PC-3 (cell line): ENCODE measurements at regions not wholly inside any gene's neighbourhood (a gene's known extent, or its start where the extent isn't known, plus 50 kb on each side); places are given as distances from the start of the nearest gene placed in this dataset.
"Not testable (repeated sequence)": the region's sequence is repeated elsewhere in the genome, so short reads cannot be mapped to it uniquely, and the experiment has no call there.

Source experiments
- ATAC-seq: fragments of 200-7000 bp; cut with Tn5 transposase; 2 replicates; pipeline ENCODE4 v1.9.1; 2020; ENCODE audit warnings: mild to moderate bottlenecking, moderate library complexity
- BruUV-seq: library from RNA; stranded (reverse); fragments of 400-500 nt; replicated peaks from 2 replicates; lab custom pipeline; 2021; lab: Mats Ljungman, UMichigan
- CTCF ChIA-PET: fragments of 300-600 bp; sonication (Branson Sonifier 250); formaldehyde crosslinking; loops from one replicate; lab custom pipeline; 2022; ENCODE audit warnings: antibody characterized with exemption; lab: Charles Lee
- POLR2A ChIA-PET: fragments of 300-600 bp; sonication (Branson Sonifier 250); formaldehyde crosslinking; loops from one replicate; lab custom pipeline; 2022; ENCODE audit warnings: antibody characterized with exemption; ENCODE audit not compliant: unreplicated experiment; lab: Charles Lee
- DNase-seq: peaks from one replicate; pipeline ENCODE4 v3.0.0-alpha.2; 2015
- H2AFZ ChIP-seq: fragments of 300-600 bp; sonication (generic); 2 replicates; pipeline ENCODE4 v1.6.0; 2016; ENCODE audit warnings: antibody characterized with exemption, low read length
- H3F3A ChIP-seq: fragments of 300-600 bp; sonication (generic); one replicate; pipeline ENCODE4 v1.6.0; 2017; ENCODE audit warnings: antibody characterized with exemption, low read length, control low read depth, mild to moderate bottlenecking; ENCODE audit not compliant: unreplicated experiment
- H3K27ac ChIP-seq: fragments of 300-600 bp; sonication (generic); 2 replicates; pipeline ENCODE4 v1.5.1; 2016; ENCODE audit warnings: mild to moderate bottlenecking, low read length
- H3K27me3 ChIP-seq: fragments of 300-600 bp; sonication (generic); 2 replicates; pipeline ENCODE4 v1.6.1; 2016; ENCODE audit warnings: low read length, mixed read lengths
- H3K36me3 ChIP-seq: fragments of 300-600 bp; sonication (generic); 2 replicates; pipeline ENCODE4 v1.6.1; 2016; ENCODE audit warnings: low read depth, mixed run types, low read length, mixed read lengths
- H3K4me1 ChIP-seq: fragments of 300-600 bp; sonication (generic); 2 replicates; pipeline ENCODE4 v1.5.1; 2016; ENCODE audit warnings: low read length; ENCODE audit not compliant: insufficient read depth
- H3K4me2 ChIP-seq: fragments of 300-600 bp; sonication (generic); 2 replicates; pipeline ENCODE4 v1.6.0; 2016; ENCODE audit warnings: low read length
- H3K4me3 ChIP-seq: fragments of 300-600 bp; sonication (generic); 2 replicates; pipeline ENCODE4 v1.5.1; 2016; ENCODE audit warnings: mild to moderate bottlenecking, low read length, mixed read lengths
- H3K79me2 ChIP-seq: fragments of 300-600 bp; sonication (generic); 2 replicates; pipeline ENCODE4 v1.6.1; 2017; ENCODE audit warnings: low read length, mixed read lengths
- H3K9ac ChIP-seq: fragments of 300-600 bp; sonication (generic); 2 replicates; pipeline ENCODE4 v1.6.0; 2016; ENCODE audit warnings: mild to moderate bottlenecking, low read length
- H3K9me2 ChIP-seq: fragments of 300-600 bp; sonication (generic); replicated peaks from 2 replicates; pipeline ENCODE4 v1.6.1; 2016; ENCODE audit warnings: mixed run types, low read length, mixed read lengths
- H3K9me3 ChIP-seq: fragments of 300-600 bp; sonication (generic); 2 replicates; pipeline ENCODE4 v1.6.1; 2016; ENCODE audit warnings: low read length, mixed read lengths
- H4K20me1 ChIP-seq: fragments of 300-600 bp; sonication (generic); 2 replicates; pipeline ENCODE4 v1.6.1; 2016; ENCODE audit warnings: low read length, mixed read lengths
- EZH2 ChIP-seq: fragments of 300-600 bp; sonication (generic); IDR thresholded peaks from one replicate; pipeline ENCODE4 v1.6.1; 2017; ENCODE audit warnings: antibody characterized with exemption, mild to moderate bottlenecking, low read length; ENCODE audit not compliant: unreplicated experiment
- EZH2phosphoT487 ChIP-seq: fragments of 300-600 bp; sonication (generic); IDR thresholded peaks from 2 replicates; pipeline ENCODE4 v1.6.1; 2018; ENCODE audit warnings: mild to moderate bottlenecking, antibody characterized with exemption, low read length, borderline replicate concordance
- intact Hi-C: fragments of 100-400 bp; cut with micrococcal nuclease; formaldehyde crosslinking; loops from 2 replicates; pipeline ENCODE4 v1.9.0; 2023
- TF ChIP-seq, protein P1 (sequence below): fragments of 300-600 bp; sonication (generic); conservative IDR thresholded peaks from 2 replicates; pipeline ENCODE4 v1.5.1; 2017; ENCODE audit warnings: antibody characterized with exemption, low read depth, mild to moderate bottlenecking, low read length

- intact Hi-C loops, result loop anchor here (5.0 kb wide), 2 partner anchors 42 to 337 kb away; no protein-coding TSS in a partner anchor
- POLR2A ChIA-PET, result not testable (repeated sequence)
These were observed 167.5 kb upstream of the MARCKS start for GRCh38 chr6:113689620-113690019.

DNA sequence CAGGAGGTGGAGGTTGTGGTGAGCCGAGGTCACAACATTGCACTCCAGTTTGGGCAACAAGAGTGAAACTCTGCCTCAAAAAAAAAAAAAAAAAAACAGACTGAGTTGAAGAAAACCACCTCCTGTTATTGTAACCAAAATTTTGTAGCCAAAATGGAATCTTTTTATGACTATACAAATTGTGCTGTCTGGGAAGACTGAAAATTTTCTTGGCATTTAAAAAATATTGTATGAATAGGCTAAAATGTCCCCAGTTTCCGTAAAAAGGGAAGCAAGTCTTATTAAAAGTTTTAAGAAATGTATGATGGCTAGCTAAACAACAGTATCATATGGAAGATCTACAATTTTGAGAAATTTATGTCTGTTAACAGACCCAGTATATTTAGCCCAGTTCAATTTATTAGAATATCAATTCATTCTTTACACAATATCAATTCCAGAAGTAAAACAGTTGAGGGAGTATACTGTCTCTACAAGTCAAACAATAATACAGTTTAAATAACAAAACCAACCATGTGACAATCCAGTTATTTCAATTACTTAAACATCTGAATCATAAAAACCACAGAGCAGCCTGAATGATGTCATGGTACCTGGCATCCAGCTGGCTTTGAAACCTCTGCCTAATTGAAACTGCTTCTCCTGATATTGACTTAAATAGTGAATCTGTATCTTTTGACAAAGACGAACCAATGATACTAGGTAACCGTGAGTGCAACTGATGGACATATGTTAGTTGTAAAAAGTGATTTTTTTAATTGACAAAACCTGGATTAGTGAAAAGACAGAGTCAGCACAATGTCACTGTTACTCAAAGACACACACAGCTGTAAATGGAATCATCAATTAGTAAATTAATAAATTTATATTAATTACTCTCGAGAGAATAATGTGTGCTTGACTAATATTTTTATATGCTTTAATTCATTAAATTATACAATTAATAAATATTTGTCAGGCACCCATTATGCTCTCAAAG, 166.6 kb upstream of the MARCKS start:
- no TSS peak for BruUV-seq
- H3K27ac ChIP-seq, result peak overlapping the region; percentile 58
- peak; percentile 80 for DNase-seq

More at GRCh38 chr6:113689620-113690019, 167.5 kb upstream of the MARCKS start:
- H3K9me2 ChIP-seq, H3K4me3 ChIP-seq, BruUV-seq, H3K79me2 ChIP-seq, H3K9ac ChIP-seq, CTCF ChIA-PET, H3K27ac ChIP-seq, H3K36me3 ChIP-seq, H3K27me3 ChIP-seq, H4K20me1 ChIP-seq, H3K4me2 ChIP-seq, H2AFZ ChIP-seq, H3F3A ChIP-seq, ATAC-seq, H3K9me3 ChIP-seq: not testable (repeated sequence)
- H3K4me1 ChIP-seq, result peaks cover 31% of the 10 kb centered on the region
- peak; percentile 39 for DNase-seq
- TF ChIP-seq, protein P1, sequence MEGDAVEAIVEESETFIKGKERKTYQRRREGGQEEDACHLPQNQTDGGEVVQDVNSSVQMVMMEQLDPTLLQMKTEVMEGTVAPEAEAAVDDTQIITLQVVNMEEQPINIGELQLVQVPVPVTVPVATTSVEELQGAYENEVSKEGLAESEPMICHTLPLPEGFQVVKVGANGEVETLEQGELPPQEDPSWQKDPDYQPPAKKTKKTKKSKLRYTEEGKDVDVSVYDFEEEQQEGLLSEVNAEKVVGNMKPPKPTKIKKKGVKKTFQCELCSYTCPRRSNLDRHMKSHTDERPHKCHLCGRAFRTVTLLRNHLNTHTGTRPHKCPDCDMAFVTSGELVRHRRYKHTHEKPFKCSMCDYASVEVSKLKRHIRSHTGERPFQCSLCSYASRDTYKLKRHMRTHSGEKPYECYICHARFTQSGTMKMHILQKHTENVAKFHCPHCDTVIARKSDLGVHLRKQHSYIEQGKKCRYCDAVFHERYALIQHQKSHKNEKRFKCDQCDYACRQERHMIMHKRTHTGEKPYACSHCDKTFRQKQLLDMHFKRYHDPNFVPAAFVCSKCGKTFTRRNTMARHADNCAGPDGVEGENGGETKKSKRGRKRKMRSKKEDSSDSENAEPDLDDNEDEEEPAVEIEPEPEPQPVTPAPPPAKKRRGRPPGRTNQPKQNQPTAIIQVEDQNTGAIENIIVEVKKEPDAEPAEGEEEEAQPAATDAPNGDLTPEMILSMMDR, result 0 out of 2 replicates have a peak, but pooled peaks have one; percentile 40

More for the DNA sequence above, 166.6 kb upstream of the MARCKS start:
- H3K4me1 ChIP-seq, result peaks cover 35% of the 10 kb centered on the region
- ChIA-PET CTCF (no interaction called here), POLR2A (no interaction called here)
- H3K4me3 ChIP-seq, result no peak overlapping the region
- H3K9me2 ChIP-seq, result no peaks in the 10 kb centered on the region
- H3K9ac ChIP-seq, result no peak overlapping the region
- intact Hi-C loops, result loop anchor here (5.0 kb wide), 2 partner anchors 43 to 338 kb away; no protein-coding TSS in a partner anchor
- ATAC-seq, result peak; percentile 76
- no peaks in the 10 kb centered on the region for H3F3A ChIP-seq
- no peaks in the 10 kb centered on the region for H3K27me3 ChIP-seq
- H3K9me3 ChIP-seq, result no peaks in the 10 kb centered on the region
- no peaks in the 10 kb centered on the region for H3K36me3 ChIP-seq
- H4K20me1 ChIP-seq, result no peaks in the 10 kb centered on the region
- H2AFZ ChIP-seq, result no peak overlapping the region
- peak overlapping the region; percentile 55 for H3K4me2 ChIP-seq
- TF ChIP-seq EZH2phosphoT487 (no peak), EZH2 (no peak)
- TF ChIP-seq, protein P1, result no peak
- H3K79me2 ChIP-seq, result no peaks in the 10 kb centered on the region
